Upper lobe of left lung (tissue), 6 donors: ENCODE measurements at regions not wholly inside any gene's neighbourhood (a gene's known extent, or its start where the extent isn't known, plus 50 kb on each side); places are given as distances from the start of the nearest gene placed in this dataset.

Experiments
- ATAC-seq, 2 donors: fragments of 200-7000 bp; cut with Tn5 transposase; one replicate each; pipeline ENCODE4 v1.9.1; 2022; ENCODE audit warnings: mild to moderate bottlenecking in 2 of 2, moderate library complexity in 2 of 2; ENCODE audit not compliant: low FRiP score in 2 of 2
- DNase-seq, 2 donors: peaks; one replicate each; pipeline ENCODE4 v3.0.0-alpha.2; 2019 to 2020
- H3K27ac ChIP-seq, 4 donors: fragments of 200-600 bp; sonication (generic); one replicate each; pipeline ENCODE4 v1.5.1; 2016 to 2019
- H3K27me3 ChIP-seq, 4 donors: fragments of 200-600 bp; sonication (generic); one replicate each; pipeline ENCODE4 v1.5.1; 2017 to 2019
- H3K36me3 ChIP-seq, 4 donors: fragments of 200-600 bp; sonication (generic); one replicate each; pipeline ENCODE4 v1.5.1; 2016 to 2019
- H3K4me1 ChIP-seq, 4 donors: fragments of 200-600 bp; sonication (generic); one replicate each; pipeline ENCODE4 v1.5.1; 2018 to 2019
- H3K4me3 ChIP-seq, 4 donors: fragments of 200-600 bp; sonication (generic); one replicate each; pipeline ENCODE4 v1.5.1; 2017 to 2019; ENCODE audit warnings: mild to moderate bottlenecking in 2 of 4, moderate library complexity in 1 of 4
- H3K9me3 ChIP-seq, 4 donors: fragments of 200-600 bp; sonication (generic); one replicate each; pipeline ENCODE4 v1.5.1; 2018 to 2019
- EP300 ChIP-seq, 4 donors: sonication (generic); formaldehyde crosslinking; IDR thresholded peaks; one replicate each; pipeline ENCODE4 v1.5.1; 2017; ENCODE audit warnings: antibody characterized with exemption in 4 of 4, control low read depth in 2 of 4
- POLR2A ChIP-seq, 4 donors: fragments of 450-650 bp; IDR thresholded peaks; one replicate each; pipeline ENCODE4 v1.5.1; 2016 to 2017; ENCODE audit warnings: antibody characterized with exemption in 4 of 4, mild to moderate bottlenecking in 2 of 4
- POLR2AphosphoS5 ChIP-seq, 2 donors: sonication (generic); formaldehyde crosslinking; IDR thresholded peaks; one replicate each; pipeline ENCODE4 v1.5.1; 2017; ENCODE audit warnings: antibody characterized with exemption in 2 of 2
- WGBS, 2 donors: methylation state at CpG; one replicate each; pipeline ENCODE4 v1.1.5; 2017 to 2018; 5-methylcytosine and 5-hydroxymethylcytosine counted together
- TF ChIP-seq, protein P1 (sequence below), 6 experiments: fragments of 450-650 bp in 4 of 6; fragments of 200-600 bp in 2 of 6; sonication (generic) in 2 of 6; IDR thresholded peaks; one replicate each; pipeline ENCODE4 v1.5.1; 2016 to 2019; ENCODE audit warnings: antibody characterized with exemption in 6 of 6
- donor health status: DM: no; HTN: no; CAD: no; lungs with moderate emphysema.
- donor health status: DM: no; HTN: yes; CAD: no; lungs with severe emphysema.

DNA sequence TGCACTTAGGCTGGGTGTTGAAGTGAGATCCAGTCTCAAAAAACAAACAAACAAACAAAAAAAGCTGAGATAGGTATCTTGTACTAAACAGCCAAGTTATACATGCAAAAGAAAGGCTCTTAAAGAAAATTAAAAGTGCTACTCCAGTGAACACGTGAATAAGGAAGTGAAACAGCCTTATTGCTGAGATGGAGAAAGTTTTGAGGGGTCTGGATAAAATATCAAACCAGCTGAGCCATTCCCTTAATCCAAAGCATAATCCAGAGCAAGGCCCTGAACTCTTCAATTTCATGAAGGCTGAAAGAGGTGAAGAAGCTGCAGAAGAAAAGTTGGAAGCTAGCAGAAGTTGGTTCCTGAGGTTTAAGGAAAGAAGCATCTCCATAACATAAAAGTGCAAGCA, 360.5 kb upstream of the DAB1 start:
- Histone ChIP-seq H3K4me1 (no peaks in the 10 kb centered on the region), H3K27me3 (no peaks in the 10 kb centered on the region), H3K9me3 (no peaks in the 10 kb centered on the region), H3K27ac (no peak overlapping the region), H3K4me3 (no peak overlapping the region), H3K36me3 (no peaks in the 10 kb centered on the region)
- WGBS, 2 donors: 50 to 61% methylated on average over 1 of the region's 1 CpG
- no peak for TF ChIP-seq EP300 (IDR thresholded peaks at IDR 0.05)
- TF ChIP-seq POLR2AphosphoS5 (IDR thresholded peaks at IDR 0.05): no peak
- TF ChIP-seq, protein P1, sequence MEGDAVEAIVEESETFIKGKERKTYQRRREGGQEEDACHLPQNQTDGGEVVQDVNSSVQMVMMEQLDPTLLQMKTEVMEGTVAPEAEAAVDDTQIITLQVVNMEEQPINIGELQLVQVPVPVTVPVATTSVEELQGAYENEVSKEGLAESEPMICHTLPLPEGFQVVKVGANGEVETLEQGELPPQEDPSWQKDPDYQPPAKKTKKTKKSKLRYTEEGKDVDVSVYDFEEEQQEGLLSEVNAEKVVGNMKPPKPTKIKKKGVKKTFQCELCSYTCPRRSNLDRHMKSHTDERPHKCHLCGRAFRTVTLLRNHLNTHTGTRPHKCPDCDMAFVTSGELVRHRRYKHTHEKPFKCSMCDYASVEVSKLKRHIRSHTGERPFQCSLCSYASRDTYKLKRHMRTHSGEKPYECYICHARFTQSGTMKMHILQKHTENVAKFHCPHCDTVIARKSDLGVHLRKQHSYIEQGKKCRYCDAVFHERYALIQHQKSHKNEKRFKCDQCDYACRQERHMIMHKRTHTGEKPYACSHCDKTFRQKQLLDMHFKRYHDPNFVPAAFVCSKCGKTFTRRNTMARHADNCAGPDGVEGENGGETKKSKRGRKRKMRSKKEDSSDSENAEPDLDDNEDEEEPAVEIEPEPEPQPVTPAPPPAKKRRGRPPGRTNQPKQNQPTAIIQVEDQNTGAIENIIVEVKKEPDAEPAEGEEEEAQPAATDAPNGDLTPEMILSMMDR (IDR thresholded peaks at IDR 0.05): no peak
- TF ChIP-seq POLR2A (IDR thresholded peaks at IDR 0.05): no peak
- DNase-seq (no peak), ATAC-seq (no peak)

DNA sequence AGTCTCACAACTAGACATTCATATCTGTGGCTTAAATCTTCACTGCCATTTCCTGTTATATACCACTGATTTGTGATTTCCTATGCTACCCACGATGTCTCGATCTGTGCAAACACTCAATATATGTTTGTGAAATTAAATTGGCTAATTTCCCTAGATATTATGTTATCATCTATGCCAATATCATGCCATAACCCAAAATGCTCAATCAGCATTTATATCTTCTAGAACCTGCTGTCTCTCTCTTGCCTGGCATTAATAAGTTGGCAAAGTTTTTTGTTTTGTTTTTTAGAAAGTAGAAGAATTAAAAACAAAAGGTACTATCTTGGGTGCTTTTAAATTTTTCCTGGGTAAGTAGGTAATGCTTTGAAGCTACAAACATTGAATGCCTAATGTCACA, 358.5 kb upstream of the DAB1 start:
- H3K36me3 ChIP-seq: no peaks in the 10 kb centered on the region
- WGBS, 2 donors: 28 to 40% methylated on average over 2 of the region's 2 CpGs

DNA sequence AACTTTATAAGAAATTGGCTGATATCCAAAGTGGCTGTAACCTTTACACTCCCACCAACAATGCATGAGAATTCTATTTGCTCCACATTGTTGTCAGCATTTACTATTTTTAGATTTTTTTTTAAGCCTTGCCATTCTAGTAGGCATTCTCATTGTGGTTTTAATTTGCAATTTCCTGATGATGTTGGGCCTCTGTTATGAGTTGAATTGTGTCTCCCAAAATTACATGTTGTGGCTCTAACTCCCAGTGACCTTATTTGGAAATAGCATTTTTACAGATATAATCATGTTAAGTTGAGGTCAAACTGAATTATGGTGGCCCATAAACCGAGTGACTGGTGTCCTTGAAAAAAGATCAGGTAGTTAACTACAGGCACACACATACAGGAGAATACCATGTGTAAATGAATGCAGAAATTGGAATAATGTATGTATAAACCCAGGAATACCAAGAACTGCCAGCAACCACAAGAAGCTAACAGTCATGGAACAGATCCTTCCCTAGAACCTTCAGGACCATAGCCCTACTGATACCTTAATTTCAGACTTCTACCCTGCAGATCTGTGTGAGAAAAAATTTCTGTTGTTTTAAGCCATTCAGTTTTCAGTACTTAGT, 348.8 kb upstream of the DAB1 start:
- no peak for DNase-seq
- Histone ChIP-seq H3K4me1 (no peaks in the 10 kb centered on the region), H3K27me3 (no peaks in the 10 kb centered on the region), H3K27ac (no peak overlapping the region), H3K9me3 (no peaks in the 10 kb centered on the region), H3K4me3 (no peak overlapping the region), H3K36me3 (no peaks in the 10 kb centered on the region)
- no peak for ATAC-seq
- WGBS, 2 donors: 32 to 50% methylated on average over 1 of the region's 1 CpG
- no peak for TF ChIP-seq POLR2A (IDR thresholded peaks at IDR 0.05)

More for the DNA sequence above, 358.5 kb upstream of the DAB1 start:
- TF ChIP-seq, protein P1 (IDR thresholded peaks at IDR 0.05): no peak
- TF ChIP-seq POLR2AphosphoS5 (IDR thresholded peaks at IDR 0.05): no peak
- TF ChIP-seq EP300 (IDR thresholded peaks at IDR 0.05): no peak
- no peak for TF ChIP-seq POLR2A (IDR thresholded peaks at IDR 0.05)
- ATAC-seq (no peak), DNase-seq (no peak)
- H3K27ac ChIP-seq: no peak overlapping the region
- H3K27me3 ChIP-seq: no peaks in the 10 kb centered on the region
- no peaks in the 10 kb centered on the region for H3K9me3 ChIP-seq
- H3K4me1 ChIP-seq: no peaks in the 10 kb centered on the region
- no peak overlapping the region for H3K4me3 ChIP-seq

DNA sequence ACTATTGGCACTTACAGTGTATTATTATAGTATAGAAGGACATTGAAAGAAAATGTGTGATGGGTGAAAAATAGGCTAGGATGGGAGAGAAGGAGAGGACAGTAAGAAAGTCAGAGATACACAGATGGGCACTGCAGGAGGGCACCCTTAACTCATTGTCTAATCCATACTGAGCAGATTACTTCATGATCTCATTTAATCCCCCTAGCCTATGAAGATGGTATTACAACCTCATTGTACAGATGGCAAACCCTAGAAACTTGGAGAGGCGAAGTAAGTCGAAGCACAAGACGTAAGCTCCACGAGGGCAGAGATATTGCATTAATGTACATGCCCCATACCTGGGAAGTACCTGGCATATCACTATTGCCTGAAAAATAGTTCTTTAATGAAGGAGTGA, 346.9 kb upstream of the DAB1 start:
- Histone ChIP-seq H3K9me3 (no peaks in the 10 kb centered on the region), H3K4me1 (no peaks in the 10 kb centered on the region), H3K4me3 (no peak overlapping the region), H3K27me3 (no peaks in the 10 kb centered on the region), H3K27ac (no peak overlapping the region), H3K36me3 (no peaks in the 10 kb centered on the region)
- no peak for TF ChIP-seq EP300 (IDR thresholded peaks at IDR 0.05)
- TF ChIP-seq POLR2A (IDR thresholded peaks at IDR 0.05): no peak
- TF ChIP-seq, protein P1 (IDR thresholded peaks at IDR 0.05): peak in 1 of 6 experiments; percentile 17
- ATAC-seq (no peak), DNase-seq (no peak)
- WGBS, 2 donors: 90 to 93% methylated on average over 4 of the region's 4 CpGs

DNA sequence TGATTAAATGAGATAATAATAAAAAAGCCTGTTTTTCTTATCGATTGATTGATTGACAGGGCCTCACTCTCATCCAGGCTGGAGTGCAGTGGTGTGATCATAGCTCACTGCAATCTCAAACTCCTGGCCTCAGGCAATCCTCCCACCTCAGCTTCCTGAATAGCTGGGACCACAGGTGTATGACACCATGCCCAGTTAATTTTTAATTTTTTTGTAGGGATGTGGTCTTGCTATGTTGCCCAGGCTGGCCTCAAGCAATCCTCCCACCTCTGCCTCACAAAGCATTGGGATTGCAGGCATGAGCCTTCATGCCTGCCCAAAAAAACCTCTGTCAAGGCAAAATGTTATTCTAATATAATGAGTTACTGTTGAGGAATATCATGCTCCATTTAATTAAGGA, 346.4 kb upstream of the DAB1 start:
- Histone ChIP-seq H3K9me3 (no peaks in the 10 kb centered on the region), H3K4me1 (no peaks in the 10 kb centered on the region)
- 88 to 92% methylated on average over 1 of the region's 1 CpG for WGBS, 2 donors

More for the DNA sequence above, 346.4 kb upstream of the DAB1 start:
- DNase-seq: no peak
- Histone ChIP-seq H3K27me3 (no peaks in the 10 kb centered on the region), H3K36me3 (no peaks in the 10 kb centered on the region), H3K4me3 (no peak overlapping the region), H3K27ac (no peak overlapping the region)
- TF ChIP-seq POLR2AphosphoS5 (IDR thresholded peaks at IDR 0.05) (no peak), POLR2A (IDR thresholded peaks at IDR 0.05) (no peak), EP300 (IDR thresholded peaks at IDR 0.05) (no peak)
- TF ChIP-seq, protein P1 (IDR thresholded peaks at IDR 0.05): no peak
- no peak for ATAC-seq
